Ishikawa (cell line): ENCODE measurements at regions not wholly inside any gene's neighbourhood (a gene's known extent, or its start where the extent isn't known, plus 50 kb on each side); places are given as distances from the start of the nearest gene placed in this dataset.

Experiments
- EP300 ChIP-seq: IDR thresholded peaks from 2 replicates; pipeline ENCODE4 v1.6.1; 2012; ENCODE audit warnings: borderline replicate concordance
- FOXM1 ChIP-seq: IDR thresholded peaks from 2 replicates; pipeline ENCODE4 v1.6.1; 2012; ENCODE audit warnings: low read depth, borderline replicate concordance
- TAF1 ChIP-seq: IDR thresholded peaks from 2 replicates; pipeline ENCODE4 v1.6.1; 2012; ENCODE audit warnings: low read depth, mild to moderate bottlenecking

GRCh38 chr4:58144721-58145120 lies 1034.5 kb upstream of the IGFBP7 start:
- TF ChIP-seq EP300 (no peak), FOXM1 (no peak), TAF1 (no peak)
